H1 (cell line): ENCODE measurements at regions not wholly inside any gene's neighbourhood (a gene's known extent, or its start where the extent isn't known, plus 50 kb on each side); places are given as distances from the start of the nearest gene placed in this dataset.

Source experiments
- CTCF ChIA-PET: fragments of 300-600 bp; sonication (Branson Sonifier 250); formaldehyde crosslinking; loops from one replicate; lab custom pipeline; 2021; ENCODE audit not compliant: partially characterized antibody; lab: Charles Lee
- POLR2A ChIA-PET: fragments of 300-600 bp; sonication (Branson Sonifier 250); formaldehyde crosslinking; loops from one replicate; lab custom pipeline; 2021; ENCODE audit warnings: inconsistent platforms; ENCODE audit not compliant: partially characterized antibody; lab: Charles Lee
- DNase-seq, 2 experiments: peaks; one replicate each; pipeline versions ENCODE4 v3.0.0 to v3.0.0-alpha.2; 2010 to 2022; ENCODE audit warnings: low spot score in 2 of 2, low read depth in 1 of 2, mixed read lengths in 1 of 2
- FAIRE-seq: peaks from 2 replicates; lab custom pipeline; 2011; peaks lifted over from hg19 to GRCh38; lab: Jason Lieb, UNC
- H2AFZ ChIP-seq: 2 replicates; pipeline ENCODE4 v1.8.1; 2012; ENCODE audit warnings: low read length, inconsistent platforms
- H2AK5ac ChIP-seq: 2 replicates; pipeline ENCODE4 v1.6.1; 2013; ENCODE audit warnings: low read depth, low read length
- H2BK120ac ChIP-seq: replicated peaks from 2 replicates; pipeline ENCODE3; 2013; ENCODE audit warnings: low read depth, low read length, inconsistent platforms
- H2BK12ac ChIP-seq: 2 replicates; pipeline ENCODE4 v1.6.1; 2013; ENCODE audit warnings: low read depth, low read length
- H2BK15ac ChIP-seq: 2 replicates; pipeline ENCODE4 v1.6.1; 2013; ENCODE audit warnings: low read length
- H2BK20ac ChIP-seq: 2 replicates; pipeline ENCODE4 v1.6.1; 2013; ENCODE audit warnings: low read length
- H2BK5ac ChIP-seq: 2 replicates; pipeline ENCODE4 v1.6.1; 2013; ENCODE audit warnings: low read depth, low read length
- H3K14ac ChIP-seq: 2 replicates; pipeline ENCODE4 v1.6.1; 2013; ENCODE audit warnings: inconsistent platforms; ENCODE audit not compliant: insufficient read length
- H3K18ac ChIP-seq: 2 replicates; pipeline ENCODE4 v1.6.1; 2013; ENCODE audit warnings: low read length; ENCODE audit errors: extremely low read depth
- H3K23ac ChIP-seq: 2 replicates; pipeline ENCODE4 v1.6.1; 2013; ENCODE audit warnings: inconsistent platforms; ENCODE audit not compliant: insufficient read length
- H3K23me2 ChIP-seq: 2 replicates; pipeline ENCODE4 v1.6.1; 2013; ENCODE audit warnings: low read depth, low read length
- H3K27ac ChIP-seq: 2 replicates; pipeline ENCODE4 v1.6.1; 2011; ENCODE audit warnings: low read depth, low read length, inconsistent platforms
- H3K27me3 ChIP-seq, 4 experiments: replicated peaks in 1 of 4; 1 replicate in 1 of 4; 2 replicates in 3 of 4; pipeline versions ENCODE4 v1.6.1 to v1.8.1; 2011 to 2013; ENCODE audit warnings: low read length in 3 of 4, mild to moderate bottlenecking in 3 of 4, inconsistent platforms in 2 of 4, mixed read lengths in 2 of 4, moderate library complexity in 1 of 4; ENCODE audit not compliant: control insufficient read depth in 3 of 4, insufficient read depth in 3 of 4; ENCODE audit errors: extremely low read depth in 1 of 4
- H3K36me3 ChIP-seq, 4 experiments: 2 replicates each; pipeline versions ENCODE4 v1.6.1 to v1.8.1; 2011 to 2013; ENCODE audit warnings: mild to moderate bottlenecking in 4 of 4, low read length in 3 of 4, moderate library complexity in 2 of 4, control low read depth in 1 of 4, inconsistent platforms in 1 of 4; ENCODE audit not compliant: insufficient read depth in 4 of 4, control insufficient read depth in 2 of 4
- H3K4ac ChIP-seq: replicated peaks from 2 replicates; pipeline ENCODE3; 2013; ENCODE audit warnings: low read length, low read depth, mixed read lengths, inconsistent platforms; ENCODE audit not compliant: insufficient read length
- H3K4me1 ChIP-seq, 4 experiments: replicated peaks in 1 of 4; 1 replicate in 1 of 4; 2 replicates in 3 of 4; pipeline versions ENCODE4 v1.6.1 to v1.8.1; 2011 to 2013; ENCODE audit warnings: low read length in 3 of 4, inconsistent platforms in 2 of 4, mixed read lengths in 1 of 4; ENCODE audit not compliant: insufficient read depth in 4 of 4, control insufficient read depth in 3 of 4
- H3K4me2 ChIP-seq, 2 experiments: 2 replicates each; pipeline versions ENCODE4 v1.6.1 to v1.8.1; 2011 to 2013; ENCODE audit warnings: low read depth in 2 of 2, low read length in 2 of 2, control low read depth in 1 of 2, inconsistent platforms in 1 of 2, mild to moderate bottlenecking in 1 of 2; ENCODE audit not compliant: insufficient read depth in 1 of 2
- H3K4me3 ChIP-seq, 4 experiments: fragments of 200-600, 300-600 bp in 1 of 4; sonication (generic), shearing (Covaris generic), sonication (Bioruptor Twin) in 1 of 4; 2 replicates each; pipeline versions ENCODE4 v1.5.1 to v1.8.1; 2011 to 2016; ENCODE audit warnings: low read length in 4 of 4, low read depth in 3 of 4, control low read depth in 2 of 4, inconsistent platforms in 2 of 4, mild to moderate bottlenecking in 2 of 4, mixed read lengths in 1 of 4, moderate library complexity in 1 of 4; ENCODE audit not compliant: insufficient read depth in 2 of 4; ENCODE audit errors: extremely low read depth in 1 of 4
- H3K56ac ChIP-seq: replicated peaks from 2 replicates; pipeline ENCODE3; 2013; ENCODE audit warnings: low read depth, mild to moderate bottlenecking, mixed read lengths, low read length, inconsistent platforms; ENCODE audit not compliant: insufficient read length
- H3K79me1 ChIP-seq: 2 replicates; pipeline ENCODE4 v1.6.1; 2013; ENCODE audit warnings: low read depth, low read length, control low read depth
- H3K79me2 ChIP-seq, 2 experiments: 2 replicates each; pipeline versions ENCODE4 v1.6.1 to v1.8.1; 2012 to 2013; ENCODE audit warnings: low read length in 2 of 2, mild to moderate bottlenecking in 2 of 2, inconsistent platforms in 1 of 2; ENCODE audit not compliant: insufficient read depth in 2 of 2, control insufficient read depth in 1 of 2
- H3K9ac ChIP-seq, 4 experiments: replicated peaks in 1 of 4; 1 replicate in 1 of 4; 2 replicates in 3 of 4; pipeline versions ENCODE4 v1.6.1 to v1.8.1; 2011 to 2013; ENCODE audit warnings: low read depth in 3 of 4, low read length in 3 of 4, control low read depth in 2 of 4, mild to moderate bottlenecking in 2 of 4, moderate library complexity in 2 of 4, inconsistent platforms in 1 of 4; ENCODE audit errors: extremely low read depth in 1 of 4
- H3K9me3 ChIP-seq, 2 experiments: 2 replicates each; pipeline versions ENCODE4 v1.6.1 to v1.8.1; 2012 to 2013; ENCODE audit warnings: mild to moderate bottlenecking in 2 of 2, moderate library complexity in 2 of 2, control low read depth in 1 of 2, inconsistent platforms in 1 of 2, low read depth in 1 of 2, low read length in 1 of 2, mixed read lengths in 1 of 2; ENCODE audit not compliant: insufficient read depth in 2 of 2
- H4K20me1 ChIP-seq, 2 experiments: replicated peaks in 1 of 2; 2 replicates each; pipeline versions ENCODE3 to v1.8.1; 2011 to 2013; ENCODE audit warnings: inconsistent platforms in 2 of 2, low read length in 2 of 2, mild to moderate bottlenecking in 1 of 2; ENCODE audit not compliant: insufficient read depth in 2 of 2, control insufficient read depth in 1 of 2
- H4K5ac ChIP-seq: 2 replicates; pipeline ENCODE4 v1.6.1; 2013; ENCODE audit warnings: low read length, low read depth, mixed read lengths, inconsistent platforms; ENCODE audit not compliant: insufficient read length
- H4K8ac ChIP-seq: 2 replicates; pipeline ENCODE4 v1.8.0; 2013; ENCODE audit warnings: mild to moderate bottlenecking, moderate library complexity, low read length, inconsistent platforms; ENCODE audit not compliant: insufficient read depth; ENCODE audit errors: extremely low read depth
- H4K91ac ChIP-seq: replicated peaks from 2 replicates; pipeline ENCODE3; 2013; ENCODE audit warnings: low read length, mixed read lengths, inconsistent platforms; ENCODE audit not compliant: insufficient read length
- BCL11A ChIP-seq, 2 experiments: IDR thresholded peaks; one replicate each; pipeline ENCODE4 v1.6.1; 2011; ENCODE audit warnings: low read depth in 2 of 2, low read length in 2 of 2, mild to moderate bottlenecking in 2 of 2
- EZH2 ChIP-seq: fragments of 200-600 bp; sonication (generic); IDR thresholded peaks from 2 replicates; pipeline ENCODE4 v1.7.1; 2012; ENCODE audit warnings: low read depth, mild to moderate bottlenecking, moderate library complexity, low read length, inconsistent platforms; ENCODE audit not compliant: severe bottlenecking
- HDAC2 ChIP-seq, 2 experiments: fragments of 300-600 bp in 1 of 2; sonication (generic) in 1 of 2; IDR thresholded peaks; 2 replicates each; pipeline ENCODE4 v1.6.1; 2011 to 2012; ENCODE audit warnings: low read depth in 2 of 2, low read length in 2 of 2, mild to moderate bottlenecking in 2 of 2, moderate library complexity in 2 of 2, borderline replicate concordance in 1 of 2, inconsistent platforms in 1 of 2
- HDAC6 ChIP-seq: IDR thresholded peaks from one replicate; pipeline ENCODE4 v1.7.1; 2012; ENCODE audit warnings: low read depth, mild to moderate bottlenecking, inconsistent platforms, low read length, moderate library complexity
- SIRT6 ChIP-seq: IDR thresholded peaks from one replicate; pipeline ENCODE4 v1.7.1; 2012; ENCODE audit warnings: low read length, inconsistent platforms
- YY1 ChIP-seq: IDR thresholded peaks from 2 replicates; pipeline ENCODE4 v1.6.1; 2011; ENCODE audit warnings: low read depth, mild to moderate bottlenecking, low read length
- WGBS, 2 experiments: shearing (Covaris generic) in 1 of 2; methylation state at CpG; one replicate each; pipeline versions ENCODE4 v1.1.6 to v1.1.7; 2013 to 2015; ENCODE audit warnings: low lambda C conversion rate in 2 of 2, mixed read lengths in 2 of 2, inconsistent platforms in 1 of 2, low coverage in 1 of 2, missing lambda C conversion rate in 1 of 2; ENCODE audit not compliant: insufficient replicate concordance in 2 of 2, insufficient coverage in 1 of 2, insufficient read length in 1 of 2; ENCODE audit errors: extremely low coverage in 1 of 2, missing lambda C conversion rate in 1 of 2; 5-methylcytosine and 5-hydroxymethylcytosine counted together
- TF ChIP-seq, protein P1 (sequence below): IDR thresholded peaks from 2 replicates; pipeline ENCODE4 v1.6.1; 2011; ENCODE audit warnings: low read length, improper control_type of control experiment

DNA sequence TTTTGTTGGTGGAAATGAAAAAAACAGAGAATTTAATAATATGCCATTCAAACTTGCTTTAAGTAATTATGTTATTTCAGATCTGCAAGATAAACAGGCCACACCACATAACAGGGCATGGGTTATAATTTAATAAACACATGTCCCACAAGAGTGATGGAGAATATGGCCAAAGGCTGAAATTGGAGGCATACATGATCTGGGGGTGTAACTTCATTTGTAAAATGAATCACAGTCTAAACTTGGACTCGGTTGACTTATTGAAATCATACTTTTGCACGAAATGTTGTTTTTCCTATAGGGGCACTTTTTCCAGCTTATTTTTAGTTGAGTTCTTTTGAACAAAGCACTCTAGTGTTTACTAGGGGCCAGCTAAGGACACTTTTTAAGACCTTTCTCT, 151.6 kb downstream of the TMEM26 start:
- Histone ChIP-seq H3K27me3 (no peaks in the 10 kb centered on the region), H3K4me1 (no peaks in the 10 kb centered on the region), H2AFZ (no peak overlapping the region), H2BK20ac (no peak overlapping the region), H3K23ac (no peak overlapping the region), H2BK15ac (no peak overlapping the region), H3K79me2 (no peaks in the 10 kb centered on the region), H3K14ac (no peak overlapping the region), H4K20me1 (no peaks in the 10 kb centered on the region), H3K18ac (no peak overlapping the region), H3K36me3 (no peaks in the 10 kb centered on the region), H4K91ac (no peak overlapping the region), H3K23me2 (no peaks in the 10 kb centered on the region), H3K9ac (no peak overlapping the region), H4K8ac (no peak overlapping the region), H2BK120ac (no peak overlapping the region), H4K5ac (no peak overlapping the region), H3K4me3 (no peak overlapping the region), H3K56ac (no peak overlapping the region), H3K9me3 (peaks cover 0 to 4% of the 10 kb centered on the region in 2 experiments; a peak in 1 of 4 replicates), H2AK5ac (no peak overlapping the region), H3K4ac (no peak overlapping the region), H3K27ac (no peak overlapping the region), H3K79me1 (no peaks in the 10 kb centered on the region), H2BK12ac (no peak overlapping the region), H2BK5ac (no peak overlapping the region), H3K4me2 (no peak overlapping the region)
- FAIRE-seq (no peak), DNase-seq (no peak)
- POLR2A ChIA-PET, result no interaction called here
- CTCF ChIA-PET, result no interaction called here
- 97% methylated on average over 2 of the region's 2 CpGs; no CpG with 5 or more reads in 1 of the 2 experiments for WGBS, 2 experiments
- TF ChIP-seq YY1 (no peak), EZH2 (no peak), HDAC2 (IDR thresholded peaks at IDR 0.05; ENCODE audit: borderline replicate concordance in 1 of 2, low read depth in 2 of 2, low read length in 2 of 2) (no peak), SIRT6 (no peak), HDAC6 (no peak), BCL11A (IDR thresholded peaks at IDR 0.05; ENCODE audit: low read depth in 2 of 2, low read length in 2 of 2) (no peak)
- TF ChIP-seq, protein P1, sequence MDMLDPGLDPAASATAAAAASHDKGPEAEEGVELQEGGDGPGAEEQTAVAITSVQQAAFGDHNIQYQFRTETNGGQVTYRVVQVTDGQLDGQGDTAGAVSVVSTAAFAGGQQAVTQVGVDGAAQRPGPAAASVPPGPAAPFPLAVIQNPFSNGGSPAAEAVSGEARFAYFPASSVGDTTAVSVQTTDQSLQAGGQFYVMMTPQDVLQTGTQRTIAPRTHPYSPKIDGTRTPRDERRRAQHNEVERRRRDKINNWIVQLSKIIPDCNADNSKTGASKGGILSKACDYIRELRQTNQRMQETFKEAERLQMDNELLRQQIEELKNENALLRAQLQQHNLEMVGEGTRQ, result no peak
- TF ChIP-seq, all 59 proteins: peak for 0
